ENCODE measurements at regions not wholly inside any gene's neighbourhood (a gene's known extent, or its start where the extent isn't known, plus 50 kb on each side); places are given as distances from the start of the nearest gene placed in this dataset.
"Not testable (repeated sequence)": the region's sequence is repeated elsewhere in the genome, so short reads cannot be mapped to it uniquely, and the experiment has no call there.

GRCh38 chr3:166783206-166783605, 596.9 kb downstream of the ZBBX start:
- no peak for DNase-seq (ENCODE audit: low read depth, low spot score)
- in situ Hi-C loops (cut with HindIII; ENCODE audit: low pct_unique_long_range_greater_than_20kb, low sequenced_read_pairs) = no loop called here

GRCh38 chr3:166764698-166765318, 615.3 kb downstream of the ZBBX start:
- in situ Hi-C loops (cut with HindIII; ENCODE audit: low pct_unique_long_range_greater_than_20kb, low sequenced_read_pairs) = no loop called here
- no peak for DNase-seq (ENCODE audit: low read depth, low spot score)

- in situ Hi-C loops (cut with HindIII; ENCODE audit: low pct_unique_long_range_greater_than_20kb, low sequenced_read_pairs) = no loop called here
- no peak for DNase-seq (ENCODE audit: low read depth, low spot score)
Measured at GRCh38 chr3:166759736-166760513, 620.2 kb downstream of the ZBBX start.

GRCh38 chr3:166752214-166752613, 627.9 kb downstream of the ZBBX start:
- in situ Hi-C loops (cut with HindIII; ENCODE audit: low pct_unique_long_range_greater_than_20kb, low sequenced_read_pairs) = no loop called here
- DNase-seq (ENCODE audit: low read depth, low spot score) = no peak

DNA sequence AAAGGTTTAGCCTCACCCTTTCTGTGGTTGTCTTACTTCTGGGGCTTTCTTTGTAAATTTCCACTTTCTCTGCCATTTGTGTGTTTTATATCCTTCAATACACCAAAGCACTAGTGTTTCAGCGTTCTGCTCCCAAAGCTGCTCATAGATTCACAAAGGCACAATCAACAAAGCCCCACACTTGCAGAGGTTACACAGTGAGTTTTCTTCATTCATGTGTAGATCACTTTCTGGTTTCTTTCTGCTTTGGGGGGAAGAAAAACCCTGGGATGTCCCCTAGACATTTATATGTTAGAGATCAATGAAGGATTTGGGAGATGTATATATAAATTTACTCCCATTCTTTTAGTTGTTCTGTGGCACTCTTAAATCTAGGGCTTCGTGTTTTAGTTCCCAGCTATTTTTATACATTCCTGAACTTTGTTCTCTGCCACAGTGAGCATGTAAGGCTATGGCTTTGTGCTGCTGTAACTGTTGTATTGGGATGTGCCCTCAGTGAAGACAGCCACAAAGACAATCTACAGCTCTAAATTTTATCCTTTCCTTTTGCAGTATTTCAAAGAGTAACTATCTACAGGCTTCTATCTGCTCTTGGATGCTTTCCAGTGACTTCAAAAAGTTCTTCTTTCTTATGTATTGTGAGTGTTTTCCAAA, 636.5 kb downstream of the ZBBX start:
- in situ Hi-C loops (cut with HindIII; ENCODE audit: low pct_unique_long_range_greater_than_20kb, low sequenced_read_pairs) = no loop called here
- no peak for DNase-seq (ENCODE audit: low read depth, low spot score)

DNA sequence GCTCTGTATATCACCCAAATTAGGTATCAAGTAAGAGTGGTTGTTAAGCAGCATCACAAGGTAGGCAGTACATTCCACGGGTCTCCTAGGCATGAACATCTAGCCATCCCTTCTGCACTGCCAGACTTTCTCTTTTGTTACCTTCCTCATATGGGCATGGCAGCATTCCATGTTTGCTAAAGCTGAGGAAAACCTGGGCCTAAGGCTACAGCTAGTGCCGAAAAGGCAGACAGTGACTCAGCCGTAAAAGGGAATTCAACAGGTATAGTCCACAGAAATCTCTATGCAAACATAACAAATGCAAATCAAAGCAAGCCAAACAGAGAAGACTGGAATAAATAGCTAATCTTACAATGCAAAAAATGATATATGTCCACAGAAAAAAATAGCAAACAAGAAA, 645.4 kb downstream of the ZBBX start:
- no peak for DNase-seq (ENCODE audit: low read depth, low spot score)
- in situ Hi-C loops (cut with HindIII; ENCODE audit: low pct_unique_long_range_greater_than_20kb, low sequenced_read_pairs) = no loop called here

GRCh38 chr3:166731701-166732100, 648.4 kb downstream of the ZBBX start:
- in situ Hi-C loops (cut with HindIII; ENCODE audit: low pct_unique_long_range_greater_than_20kb, low sequenced_read_pairs) = no loop called here
- no peak for DNase-seq (ENCODE audit: low read depth, low spot score)

DNA sequence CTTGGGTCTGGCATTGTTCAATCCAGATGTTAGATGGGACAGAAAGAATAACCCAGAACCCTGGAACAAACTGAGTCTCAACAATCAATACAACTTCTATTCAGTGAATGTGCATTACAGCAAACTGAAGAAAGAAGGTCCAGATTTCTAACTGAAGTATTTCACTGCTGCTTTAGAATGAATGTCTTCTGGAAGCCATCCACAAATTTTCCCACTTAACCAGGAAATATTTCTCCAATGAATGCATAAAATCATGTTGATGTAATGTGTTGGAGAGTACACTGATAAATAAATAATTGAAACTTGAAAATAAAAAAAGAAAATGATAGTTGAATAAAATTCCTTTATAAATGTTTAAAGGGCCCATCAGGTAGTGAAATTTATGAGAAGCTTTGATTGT, 658.6 kb downstream of the ZBBX start:
- no peak for DNase-seq (ENCODE audit: low read depth, low spot score)
- in situ Hi-C loops (cut with HindIII; ENCODE audit: low pct_unique_long_range_greater_than_20kb, low sequenced_read_pairs) = no loop called here

GRCh38 chr3:166714206-166714605, 665.9 kb downstream of the ZBBX start:
- in situ Hi-C loops (cut with HindIII; ENCODE audit: low pct_unique_long_range_greater_than_20kb, low sequenced_read_pairs) = no loop called here
- no peak for DNase-seq (ENCODE audit: low read depth, low spot score)

GRCh38 chr3:166713787-166714186, 666.3 kb downstream of the ZBBX start:
- in situ Hi-C loops (cut with HindIII; ENCODE audit: low pct_unique_long_range_greater_than_20kb, low sequenced_read_pairs) = no loop called here

GRCh38 chr3:166706094-166706493, 674.0 kb downstream of the ZBBX start:
- in situ Hi-C loops (cut with HindIII; ENCODE audit: low pct_unique_long_range_greater_than_20kb, low sequenced_read_pairs) = no loop called here
- DNase-seq (ENCODE audit: low read depth, low spot score) = no peak

More at GRCh38 chr3:166713787-166714186, 666.3 kb downstream of the ZBBX start:
- DNase-seq (ENCODE audit: low read depth, low spot score) = no peak

- DNase-seq (ENCODE audit: low read depth, low spot score) = no peak
- in situ Hi-C loops (cut with HindIII; ENCODE audit: low pct_unique_long_range_greater_than_20kb, low sequenced_read_pairs) = no loop called here
Measured at GRCh38 chr3:166697495-166697894, 682.6 kb downstream of the ZBBX start.

DNA sequence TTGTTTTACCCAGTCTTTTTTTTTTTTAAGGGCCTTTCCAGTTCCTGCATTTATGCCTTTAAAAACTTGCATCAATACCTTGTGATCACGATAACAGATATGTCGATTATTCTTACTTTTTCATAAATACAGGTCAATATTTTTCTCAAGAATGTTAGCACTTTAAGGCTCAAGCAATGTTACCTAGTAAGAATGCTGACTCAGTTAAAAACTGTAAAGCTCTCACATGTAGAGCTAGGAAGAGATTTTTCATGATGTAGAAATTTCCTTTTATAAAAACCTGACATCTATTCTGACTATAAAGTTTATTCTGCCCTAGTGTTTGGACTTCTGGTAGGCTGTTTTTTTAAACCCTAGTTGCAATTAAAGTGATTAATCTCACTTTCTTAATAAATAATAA, 684.0 kb downstream of the ZBBX start:
- in situ Hi-C loops (cut with HindIII; ENCODE audit: low pct_unique_long_range_greater_than_20kb, low sequenced_read_pairs) = no loop called here
- DNase-seq (ENCODE audit: low read depth, low spot score) = no peak

DNA sequence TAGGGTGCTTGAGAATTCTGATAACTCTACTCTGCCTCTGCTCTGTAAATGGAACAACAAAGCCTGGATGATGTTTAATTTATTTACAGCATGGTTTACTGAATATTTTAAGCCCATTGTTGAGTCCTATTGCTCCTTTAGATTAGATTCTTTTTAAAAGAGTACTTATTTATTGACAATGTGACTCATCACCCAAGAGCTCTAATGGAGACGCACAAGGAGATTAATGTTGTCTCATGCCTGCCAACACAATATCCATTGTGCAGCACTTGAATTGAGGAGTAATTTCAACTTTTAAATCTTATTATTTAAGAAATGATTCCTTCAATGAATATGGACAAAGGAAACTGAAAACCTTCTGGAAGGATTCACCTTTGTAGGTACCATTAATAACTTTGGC, 691.4 kb downstream of the ZBBX start:
- in situ Hi-C loops (cut with HindIII; ENCODE audit: low pct_unique_long_range_greater_than_20kb, low sequenced_read_pairs) = no loop called here
- DNase-seq (ENCODE audit: low read depth, low spot score) = no peak

DNA sequence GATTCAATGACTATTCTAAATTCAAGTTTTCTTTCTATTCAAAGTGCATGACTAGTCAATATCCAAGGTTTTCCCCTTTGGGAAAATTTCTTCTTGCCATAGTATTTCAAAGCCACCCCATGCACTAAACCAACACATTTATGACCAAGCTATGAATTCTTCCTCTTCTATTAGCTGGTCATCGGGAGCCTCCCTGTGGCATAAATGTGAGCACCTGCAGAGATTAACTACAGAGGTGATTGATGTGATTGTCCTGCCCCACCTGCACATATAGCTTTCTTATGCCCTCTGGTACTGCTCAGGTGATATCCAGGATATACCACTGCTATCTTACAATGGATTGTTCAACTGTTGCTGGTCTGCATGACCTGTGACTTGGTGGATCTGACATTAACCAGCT, 694.9 kb downstream of the ZBBX start:
- in situ Hi-C loops (cut with HindIII; ENCODE audit: low pct_unique_long_range_greater_than_20kb, low sequenced_read_pairs) = no loop called here
- DNase-seq (ENCODE audit: low read depth, low spot score) = peak; percentile 26

GRCh38 chr3:166684077-166684476, 696.0 kb downstream of the ZBBX start:
- in situ Hi-C loops (cut with HindIII; ENCODE audit: low pct_unique_long_range_greater_than_20kb, low sequenced_read_pairs); DNase-seq (ENCODE audit: low read depth, low spot score): not testable (repeated sequence)

DNA sequence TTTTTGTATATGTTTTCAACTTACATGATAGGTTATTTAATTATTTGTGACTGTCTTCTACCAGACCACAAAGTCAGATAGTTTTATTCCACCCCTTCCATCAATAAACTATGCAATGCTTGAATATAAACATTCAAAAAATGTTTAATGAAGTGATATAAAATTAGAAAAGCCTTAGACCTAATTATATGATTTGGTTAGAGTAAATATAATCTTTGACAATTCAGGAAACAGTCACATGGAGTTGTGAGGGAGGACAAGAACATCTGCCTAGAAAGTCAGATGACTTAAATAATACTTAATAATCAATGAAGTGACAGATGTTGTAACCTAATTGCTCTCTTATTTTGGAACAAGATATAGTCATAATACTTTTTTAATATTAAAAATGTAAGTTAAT, 710.3 kb downstream of the ZBBX start:
- DNase-seq (ENCODE audit: low read depth, low spot score) = no peak
- in situ Hi-C loops (cut with HindIII; ENCODE audit: low pct_unique_long_range_greater_than_20kb, low sequenced_read_pairs) = no loop called here

GRCh38 chr3:166663194-166663593, 716.9 kb downstream of the ZBBX start:
- DNase-seq (ENCODE audit: low read depth, low spot score) = no peak
- in situ Hi-C loops (cut with HindIII; ENCODE audit: low pct_unique_long_range_greater_than_20kb, low sequenced_read_pairs) = no loop called here

DNA sequence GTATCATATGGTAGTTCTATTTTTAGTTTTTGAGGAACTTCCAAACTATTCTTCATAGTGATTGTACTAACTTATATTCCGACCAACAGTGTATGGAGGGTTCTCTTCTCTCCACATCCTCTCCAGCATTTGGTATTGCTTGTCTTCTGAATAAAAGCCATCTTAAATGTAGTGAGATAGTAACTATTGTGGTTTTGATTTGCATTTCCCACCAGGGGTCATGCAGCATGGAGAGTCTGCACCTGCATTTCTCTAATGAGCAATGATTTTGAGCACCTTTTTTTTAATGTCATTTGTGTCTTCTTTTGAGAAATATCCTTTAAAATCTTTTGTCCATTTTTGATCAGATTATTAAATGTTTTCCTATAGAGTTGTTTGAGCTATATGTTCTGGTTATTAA, 718.5 kb downstream of the ZBBX start:
- DNase-seq (ENCODE audit: low read depth, low spot score) = no peak
- in situ Hi-C loops (cut with HindIII; ENCODE audit: low pct_unique_long_range_greater_than_20kb, low sequenced_read_pairs) = no loop called here
